Activated naive CD8-positive, alpha-beta T cell treated with anti-CD3 and anti-CD28 coated beads, Interleukin-2, amount 50 U/mL, for 24 hours (primary cell): ENCODE measurements at regions not wholly inside any gene's neighbourhood (a gene's known extent, or its start where the extent isn't known, plus 50 kb on each side); places are given as distances from the start of the nearest gene placed in this dataset.

Experiments
- ATAC-seq: fragments of 150-1000 bp; cut with Tn5 transposase; one replicate; pipeline ENCODE4 v1.10.0; 2021
- DNase-seq: peaks from one replicate; pipeline ENCODE4 v3.0.0; 2021
- H3K27ac Mint-ChIP-seq: one replicate; pipeline ENCODE4 v1.8.0; 2021; ENCODE audit warnings: mild to moderate bottlenecking, mixed read lengths
- H3K27me3 Mint-ChIP-seq: one replicate; pipeline ENCODE4 v1.8.0; 2021; ENCODE audit warnings: mixed read lengths
- H3K36me3 Mint-ChIP-seq: one replicate; pipeline ENCODE4 v1.8.0; 2021; ENCODE audit warnings: low read depth, mixed read lengths
- H3K4me1 Mint-ChIP-seq: one replicate; pipeline ENCODE4 v1.8.0; 2021; ENCODE audit warnings: mixed read lengths
- H3K4me3 Mint-ChIP-seq: one replicate; pipeline ENCODE4 v1.8.0; 2021; ENCODE audit warnings: mild to moderate bottlenecking, moderate library complexity, mixed read lengths
- H3K9me3 Mint-ChIP-seq: one replicate; pipeline ENCODE4 v1.8.0; 2021; ENCODE audit warnings: mixed read lengths

GRCh38 chrX:4690521-4690920 is 977.1 kb upstream of the PRKX start:
- H3K4me3 Mint-ChIP-seq: no peak overlapping the region
- no peaks in the 10 kb centered on the region for H3K9me3 Mint-ChIP-seq
- H3K4me1 Mint-ChIP-seq: no peaks in the 10 kb centered on the region
- no peaks in the 10 kb centered on the region for H3K36me3 Mint-ChIP-seq
- H3K27me3 Mint-ChIP-seq: no peaks in the 10 kb centered on the region
- ATAC-seq (no peak), DNase-seq (no peak)
- H3K27ac Mint-ChIP-seq: no peak overlapping the region

DNA sequence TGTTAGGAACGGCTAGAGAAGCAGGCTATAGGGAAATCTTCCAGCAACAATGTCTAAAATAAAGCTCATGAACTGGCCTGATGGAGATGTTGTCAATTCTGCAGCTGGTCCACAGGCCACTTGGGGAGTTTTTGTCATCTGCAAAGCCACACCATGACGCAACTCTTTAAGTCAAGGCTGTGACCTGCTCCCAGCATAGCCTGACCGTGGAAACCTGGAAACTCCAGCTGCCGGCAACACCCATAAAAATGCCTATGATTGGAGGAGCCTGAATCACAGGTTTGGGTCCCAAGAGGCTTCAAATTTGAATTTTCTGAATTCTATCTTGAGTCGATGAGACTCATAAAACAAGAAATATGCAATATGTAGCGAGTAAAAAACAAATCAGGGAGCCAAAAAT is 969.2 kb upstream of the PRKX start:
- Mint-ChIP-seq H3K36me3 (no peaks in the 10 kb centered on the region), H3K27me3 (no peaks in the 10 kb centered on the region), H3K4me1 (no peaks in the 10 kb centered on the region), H3K9me3 (no peaks in the 10 kb centered on the region), H3K27ac (no peak overlapping the region), H3K4me3 (no peak overlapping the region)
- DNase-seq: no peak
- no peak for ATAC-seq

GRCh38 chrX:4675686-4676300 is 962.3 kb upstream of the PRKX start:
- no peaks in the 10 kb centered on the region for H3K27me3 Mint-ChIP-seq
- H3K27ac Mint-ChIP-seq: no peak overlapping the region
- H3K4me3 Mint-ChIP-seq: no peak overlapping the region
- DNase-seq (no peak), ATAC-seq (no peak)
- no peaks in the 10 kb centered on the region for H3K4me1 Mint-ChIP-seq
- no peaks in the 10 kb centered on the region for H3K9me3 Mint-ChIP-seq
- no peaks in the 10 kb centered on the region for H3K36me3 Mint-ChIP-seq

GRCh38 chrX:4674028-4674782 is 960.8 kb upstream of the PRKX start:
- Mint-ChIP-seq H3K27ac (no peak overlapping the region), H3K9me3 (no peaks in the 10 kb centered on the region)

GRCh38 chrX:4671344-4671743 is 957.9 kb upstream of the PRKX start:
- Mint-ChIP-seq H3K27me3 (no peaks in the 10 kb centered on the region), H3K36me3 (no peaks in the 10 kb centered on the region), H3K4me1 (no peaks in the 10 kb centered on the region), H3K27ac (no peak overlapping the region), H3K9me3 (no peaks in the 10 kb centered on the region), H3K4me3 (no peak overlapping the region)
- DNase-seq (no peak), ATAC-seq (no peak)

More at GRCh38 chrX:4674028-4674782, 960.8 kb upstream of the PRKX start:
- H3K4me3 Mint-ChIP-seq: no peak overlapping the region
- no peaks in the 10 kb centered on the region for H3K4me1 Mint-ChIP-seq
- ATAC-seq: no peak
- no peaks in the 10 kb centered on the region for H3K36me3 Mint-ChIP-seq
- DNase-seq: no peak
- H3K27me3 Mint-ChIP-seq: no peaks in the 10 kb centered on the region

DNA sequence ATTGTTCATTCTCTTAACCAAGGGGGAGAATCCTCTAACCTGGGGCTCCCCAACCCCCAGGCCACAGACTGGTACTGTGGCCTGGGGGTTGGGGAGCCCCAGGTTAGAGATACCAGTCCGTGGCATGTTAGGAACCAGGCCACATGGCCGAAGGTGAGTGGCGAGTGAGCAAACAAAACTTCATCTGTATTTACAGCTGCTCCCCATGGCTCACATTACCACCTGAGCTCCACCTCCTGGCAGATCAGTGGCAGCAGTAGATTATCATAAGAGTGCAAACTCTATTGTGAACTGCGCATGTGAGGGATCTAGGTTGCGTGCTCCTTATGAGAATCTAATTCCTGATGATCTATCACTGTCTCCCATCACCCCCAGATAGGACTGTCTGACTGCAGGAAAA is 957.2 kb upstream of the PRKX start:
- no peaks in the 10 kb centered on the region for H3K9me3 Mint-ChIP-seq
- H3K4me1 Mint-ChIP-seq: no peaks in the 10 kb centered on the region
- H3K27ac Mint-ChIP-seq: no peak overlapping the region
- no peaks in the 10 kb centered on the region for H3K27me3 Mint-ChIP-seq
- no peaks in the 10 kb centered on the region for H3K36me3 Mint-ChIP-seq
- no peak overlapping the region for H3K4me3 Mint-ChIP-seq
- ATAC-seq (no peak), DNase-seq (no peak)

DNA sequence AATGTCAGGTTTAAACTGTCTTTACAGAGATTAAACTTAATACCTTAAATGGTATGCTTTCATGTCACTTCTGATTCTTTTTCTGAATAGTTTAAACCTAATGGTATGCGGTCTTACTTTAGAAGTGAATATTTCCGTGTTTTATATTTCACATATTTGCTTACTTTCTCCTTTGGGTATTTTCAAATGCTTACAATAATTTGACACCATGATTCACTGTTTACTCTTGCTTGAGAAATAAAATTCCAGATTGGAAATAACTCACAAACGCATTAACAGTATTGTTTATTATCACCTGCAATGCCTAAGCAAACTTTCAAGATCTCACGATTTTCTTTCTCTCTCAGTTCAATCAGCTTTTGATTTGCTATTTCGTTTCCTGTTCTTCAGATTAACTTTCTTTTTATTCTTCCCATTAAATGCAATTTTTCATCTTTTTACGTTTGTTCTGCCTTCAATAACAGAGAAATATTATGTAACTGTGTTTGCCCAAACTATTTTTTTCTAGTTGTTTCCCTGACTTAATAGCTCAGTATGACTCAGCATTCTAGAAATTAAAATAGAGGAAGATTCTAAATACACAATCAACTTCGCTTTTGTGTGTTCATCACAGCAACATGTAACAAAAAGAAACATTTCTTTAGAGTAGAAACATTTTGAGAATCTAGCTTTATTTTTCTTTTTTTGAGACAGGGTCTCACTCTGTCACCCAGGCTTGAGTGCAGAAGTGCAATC is 955.5 kb upstream of the PRKX start:
- no peaks in the 10 kb centered on the region for H3K27me3 Mint-ChIP-seq
- H3K4me1 Mint-ChIP-seq: no peaks in the 10 kb centered on the region
- DNase-seq: no peak
- H3K27ac Mint-ChIP-seq: no peak overlapping the region
- no peak for ATAC-seq
- no peak overlapping the region for H3K4me3 Mint-ChIP-seq
- H3K9me3 Mint-ChIP-seq: no peaks in the 10 kb centered on the region
- no peaks in the 10 kb centered on the region for H3K36me3 Mint-ChIP-seq

DNA sequence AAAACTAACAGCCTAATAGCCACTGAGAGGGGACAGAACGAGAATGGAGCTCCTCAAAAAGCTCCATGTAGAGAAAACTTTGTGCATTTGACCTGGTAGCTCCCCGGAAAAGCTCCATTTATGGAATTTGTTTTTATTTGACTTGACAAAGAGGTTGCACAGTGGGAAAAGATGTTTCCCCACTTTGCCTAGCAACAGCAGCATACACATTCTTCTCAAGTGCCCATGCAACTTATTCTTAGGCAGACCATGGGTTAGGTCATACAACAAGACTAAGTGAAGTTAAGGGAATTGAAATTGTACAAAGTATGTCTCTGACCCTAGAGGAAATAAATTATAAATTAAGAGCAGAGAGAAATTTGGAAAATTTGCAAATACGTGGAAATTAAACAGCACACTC is 949.6 kb upstream of the PRKX start:
- Mint-ChIP-seq H3K4me3 (no peak overlapping the region), H3K27ac (no peak overlapping the region), H3K27me3 (no peaks in the 10 kb centered on the region), H3K9me3 (peaks cover 6% of the 10 kb centered on the region), H3K36me3 (no peaks in the 10 kb centered on the region), H3K4me1 (no peaks in the 10 kb centered on the region)
- DNase-seq (no peak), ATAC-seq (no peak)

DNA sequence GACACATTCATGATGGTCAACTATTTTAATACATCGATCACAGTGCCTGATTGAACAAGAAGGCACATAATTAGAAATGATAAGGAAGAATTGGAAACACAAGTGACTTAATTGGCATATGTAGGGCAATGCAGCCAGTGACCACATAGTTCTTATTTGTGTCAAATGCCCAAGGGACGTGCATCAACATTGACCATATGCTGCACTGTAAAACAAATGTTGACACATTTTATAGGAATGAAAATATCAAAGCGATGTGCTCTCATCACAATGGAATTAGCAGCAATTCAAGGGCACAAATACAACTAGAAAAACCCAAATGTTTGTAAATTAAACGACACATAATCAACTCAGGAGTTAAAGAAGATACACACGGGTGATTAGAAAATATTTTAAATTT is 948.3 kb upstream of the PRKX start:
- H3K9me3 Mint-ChIP-seq: peaks cover 6% of the 10 kb centered on the region
- H3K27me3 Mint-ChIP-seq: no peaks in the 10 kb centered on the region

DNA sequence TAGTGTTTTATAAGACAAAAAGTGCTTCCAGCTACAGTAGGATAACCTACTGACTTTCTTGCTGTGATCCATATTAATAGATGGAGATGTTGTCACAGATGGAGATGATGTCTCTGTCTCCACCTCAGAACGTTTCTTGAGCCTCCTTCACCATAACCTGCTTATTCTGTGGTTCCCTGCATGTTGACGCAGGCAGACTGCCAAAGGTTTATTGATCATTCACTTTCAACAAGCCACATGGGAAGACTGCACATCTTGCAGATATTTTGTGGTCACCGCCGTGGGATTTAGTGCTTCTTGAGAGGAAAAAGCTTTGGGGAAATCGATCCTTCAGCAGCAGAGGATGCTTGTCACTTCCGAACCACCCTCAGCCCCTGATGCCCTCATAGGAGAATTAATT is 943.0 kb upstream of the PRKX start:
- no peaks in the 10 kb centered on the region for H3K27me3 Mint-ChIP-seq
- no peaks in the 10 kb centered on the region for H3K4me1 Mint-ChIP-seq
- H3K9me3 Mint-ChIP-seq: peaks cover 6% of the 10 kb centered on the region

More for the DNA sequence above, 948.3 kb upstream of the PRKX start:
- Mint-ChIP-seq H3K4me3 (no peak overlapping the region), H3K36me3 (no peaks in the 10 kb centered on the region), H3K27ac (no peak overlapping the region), H3K4me1 (no peaks in the 10 kb centered on the region)
- DNase-seq (no peak), ATAC-seq (no peak)

DNA sequence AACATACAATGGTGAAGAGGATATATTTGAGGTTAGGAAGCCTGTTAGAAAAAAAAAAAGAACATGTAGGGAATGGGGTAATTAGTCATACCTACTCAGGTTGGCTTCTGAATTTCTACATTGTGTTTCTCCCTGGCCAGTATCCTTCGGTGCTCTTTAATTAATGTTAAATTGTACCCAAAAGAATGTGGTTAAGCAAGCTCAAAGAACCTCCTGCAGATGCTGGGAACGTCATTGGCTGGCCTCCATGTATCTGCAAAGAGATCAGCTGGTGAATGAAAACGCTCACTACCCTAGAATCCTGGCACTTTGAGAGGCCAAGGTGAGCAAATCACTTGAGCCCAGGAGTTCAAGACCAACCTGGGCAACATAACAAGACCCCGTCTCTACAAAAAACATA is 942.3 kb upstream of the PRKX start:
- H3K27me3 Mint-ChIP-seq: no peaks in the 10 kb centered on the region
- H3K4me3 Mint-ChIP-seq: no peak overlapping the region
- H3K36me3 Mint-ChIP-seq: no peaks in the 10 kb centered on the region
- no peak for ATAC-seq
- H3K9me3 Mint-ChIP-seq: peaks cover 6% of the 10 kb centered on the region
- H3K4me1 Mint-ChIP-seq: no peaks in the 10 kb centered on the region
- no peak for DNase-seq
- no peak overlapping the region for H3K27ac Mint-ChIP-seq

More for the DNA sequence above, 943.0 kb upstream of the PRKX start:
- H3K36me3 Mint-ChIP-seq: no peaks in the 10 kb centered on the region
- H3K27ac Mint-ChIP-seq: no peak overlapping the region
- ATAC-seq: no peak
- H3K4me3 Mint-ChIP-seq: no peak overlapping the region
- DNase-seq: no peak

- Mint-ChIP-seq H3K27ac (no peak overlapping the region), H3K9me3 (no peaks in the 10 kb centered on the region), H3K4me1 (no peaks in the 10 kb centered on the region), H3K4me3 (no peak overlapping the region), H3K36me3 (no peaks in the 10 kb centered on the region), H3K27me3 (no peaks in the 10 kb centered on the region)
- DNase-seq (no peak), ATAC-seq (no peak)
Observed at GRCh38 chrX:4642114-4642513, 928.7 kb upstream of the PRKX start.

DNA sequence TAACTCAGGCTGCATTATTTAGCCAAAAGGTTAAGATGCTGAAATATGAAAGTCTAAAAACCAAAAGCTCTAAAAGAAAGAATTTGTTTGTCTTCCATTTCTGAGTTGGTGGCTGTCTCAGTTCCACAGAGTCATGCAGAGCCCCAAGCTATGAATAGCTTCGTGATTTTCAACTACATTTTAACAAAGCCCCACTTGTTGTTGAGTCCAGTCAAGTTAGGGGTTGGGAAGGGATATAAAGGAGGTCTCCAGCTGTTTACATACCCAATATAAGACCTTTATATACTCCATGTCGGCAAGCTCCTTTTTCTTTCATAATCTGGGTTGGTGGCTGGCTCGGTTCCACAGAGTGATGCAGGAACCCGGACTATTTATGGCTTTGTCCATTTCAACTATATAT is 924.6 kb upstream of the PRKX start:
- H3K4me1 Mint-ChIP-seq: no peaks in the 10 kb centered on the region
- no peaks in the 10 kb centered on the region for H3K27me3 Mint-ChIP-seq
- no peaks in the 10 kb centered on the region for H3K9me3 Mint-ChIP-seq

GRCh38 chrX:4627414-4627813 is 914.0 kb upstream of the PRKX start:
- no peaks in the 10 kb centered on the region for H3K36me3 Mint-ChIP-seq
- no peaks in the 10 kb centered on the region for H3K27me3 Mint-ChIP-seq
- no peak for DNase-seq
- no peak overlapping the region for H3K4me3 Mint-ChIP-seq
- H3K9me3 Mint-ChIP-seq: no peaks in the 10 kb centered on the region
- no peaks in the 10 kb centered on the region for H3K4me1 Mint-ChIP-seq
- ATAC-seq: no peak
- no peak overlapping the region for H3K27ac Mint-ChIP-seq

More for the DNA sequence above, 924.6 kb upstream of the PRKX start:
- DNase-seq (no peak), ATAC-seq (no peak)
- no peak overlapping the region for H3K4me3 Mint-ChIP-seq
- no peak overlapping the region for H3K27ac Mint-ChIP-seq
- no peaks in the 10 kb centered on the region for H3K36me3 Mint-ChIP-seq
